Vagina (tissue), 2 donors: ENCODE measurements at regions not wholly inside any gene's neighbourhood (a gene's known extent, or its start where the extent isn't known, plus 50 kb on each side); places are given as distances from the start of the nearest gene placed in this dataset.

Experiments
- DNase-seq, 2 donors: peaks; one replicate each; pipeline ENCODE4 v3.0.0-alpha.2; 2017; ENCODE audit errors: extremely low spot score in 2 of 2
- H3K27ac ChIP-seq: fragments of 200-600 bp; sonication (generic); one replicate; pipeline ENCODE4 v1.5.1; 2019
- H3K27me3 ChIP-seq: fragments of 200-600 bp; sonication (generic); one replicate; pipeline ENCODE4 v1.5.1; 2019
- H3K36me3 ChIP-seq, 2 donors: fragments of 200-600 bp; sonication (generic); one replicate each; pipeline ENCODE4 v1.5.1; 2017 to 2019
- H3K4me1 ChIP-seq: fragments of 200-600 bp; sonication (generic); one replicate; pipeline ENCODE4 v1.5.1; 2019
- H3K4me3 ChIP-seq, 2 donors: fragments of 200-600 bp; sonication (generic); 1 replicate in 1 of 2; 2 replicates in 1 of 2; pipeline ENCODE4 v1.5.1; 2016 to 2019
- H3K9me3 ChIP-seq: fragments of 200-600 bp; sonication (generic); one replicate; pipeline ENCODE4 v1.5.1; 2019
- POLR2A ChIP-seq, 2 donors: fragments of 450-650 bp; IDR thresholded peaks; one replicate each; pipeline ENCODE4 v1.6.1; 2017; ENCODE audit warnings: antibody characterized with exemption in 2 of 2, mild to moderate bottlenecking in 2 of 2, moderate library complexity in 2 of 2
- POLR2AphosphoS5 ChIP-seq, 2 donors: sonication (generic); formaldehyde crosslinking; IDR thresholded peaks; one replicate each; pipeline ENCODE4 v1.9.0; 2017; ENCODE audit warnings: antibody characterized with exemption in 2 of 2, mild to moderate bottlenecking in 2 of 2, low read depth in 1 of 2; ENCODE audit not compliant: insufficient read depth in 1 of 2
- intact Hi-C: fragments of 100-400 bp; cut with DNase I; formaldehyde crosslinking; loops from one replicate; pipeline ENCODE4 v1.15.1; 2023
- TF ChIP-seq, protein P1 (sequence below), 3 experiments: fragments of 450-650 bp in 2 of 3; fragments of 200-600 bp in 1 of 3; sonication (generic) in 1 of 3; IDR thresholded peaks; one replicate each; pipeline ENCODE4 v1.5.1; 2017 to 2019; ENCODE audit warnings: antibody characterized with exemption in 3 of 3, mild to moderate bottlenecking in 2 of 3, moderate library complexity in 2 of 3

DNA sequence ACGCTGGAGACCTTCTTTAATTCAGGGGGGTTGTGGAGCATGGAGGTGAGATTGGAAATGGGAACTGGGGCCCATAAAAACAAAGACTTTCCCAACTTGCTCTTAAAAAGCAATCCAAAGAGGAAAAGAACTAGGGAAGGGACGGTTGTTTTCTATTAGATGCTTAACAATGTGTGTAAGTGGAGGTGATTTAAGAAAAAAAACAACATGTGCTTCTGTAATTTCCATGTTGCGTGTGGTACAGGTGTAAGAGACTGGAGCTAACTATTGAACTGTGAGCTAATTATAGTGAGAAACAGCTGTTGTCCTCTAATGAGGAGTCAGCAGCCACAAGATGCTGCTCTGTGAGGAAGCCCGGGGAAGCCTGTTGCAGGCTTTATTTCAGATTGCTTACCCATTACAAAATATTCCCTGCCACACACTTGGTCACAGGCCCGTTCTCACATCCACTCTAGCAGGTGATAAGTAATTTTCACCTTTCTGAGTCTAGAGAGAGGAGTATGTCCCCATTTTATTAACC, 280.6 kb upstream of the PARD3B start:
- Histone ChIP-seq H3K27me3 (no peaks in the 10 kb centered on the region), H3K4me3 (no peak overlapping the region), H3K4me1 (no peaks in the 10 kb centered on the region), H3K9me3 (no peaks in the 10 kb centered on the region), H3K27ac (no peak overlapping the region), H3K36me3 (no peaks in the 10 kb centered on the region)
- intact Hi-C loops: loop anchor here (10.0 kb wide), 1 partner anchor 1680 kb away; no protein-coding TSS in a partner anchor
- no peak for DNase-seq
- TF ChIP-seq POLR2A (IDR thresholded peaks at IDR 0.05) (no peak), POLR2AphosphoS5 (IDR thresholded peaks at IDR 0.05; ENCODE audit: insufficient read depth in 1 of 2, low read depth in 1 of 2) (no peak)
- TF ChIP-seq, protein P1, sequence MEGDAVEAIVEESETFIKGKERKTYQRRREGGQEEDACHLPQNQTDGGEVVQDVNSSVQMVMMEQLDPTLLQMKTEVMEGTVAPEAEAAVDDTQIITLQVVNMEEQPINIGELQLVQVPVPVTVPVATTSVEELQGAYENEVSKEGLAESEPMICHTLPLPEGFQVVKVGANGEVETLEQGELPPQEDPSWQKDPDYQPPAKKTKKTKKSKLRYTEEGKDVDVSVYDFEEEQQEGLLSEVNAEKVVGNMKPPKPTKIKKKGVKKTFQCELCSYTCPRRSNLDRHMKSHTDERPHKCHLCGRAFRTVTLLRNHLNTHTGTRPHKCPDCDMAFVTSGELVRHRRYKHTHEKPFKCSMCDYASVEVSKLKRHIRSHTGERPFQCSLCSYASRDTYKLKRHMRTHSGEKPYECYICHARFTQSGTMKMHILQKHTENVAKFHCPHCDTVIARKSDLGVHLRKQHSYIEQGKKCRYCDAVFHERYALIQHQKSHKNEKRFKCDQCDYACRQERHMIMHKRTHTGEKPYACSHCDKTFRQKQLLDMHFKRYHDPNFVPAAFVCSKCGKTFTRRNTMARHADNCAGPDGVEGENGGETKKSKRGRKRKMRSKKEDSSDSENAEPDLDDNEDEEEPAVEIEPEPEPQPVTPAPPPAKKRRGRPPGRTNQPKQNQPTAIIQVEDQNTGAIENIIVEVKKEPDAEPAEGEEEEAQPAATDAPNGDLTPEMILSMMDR (IDR thresholded peaks at IDR 0.05): no peak

DNA sequence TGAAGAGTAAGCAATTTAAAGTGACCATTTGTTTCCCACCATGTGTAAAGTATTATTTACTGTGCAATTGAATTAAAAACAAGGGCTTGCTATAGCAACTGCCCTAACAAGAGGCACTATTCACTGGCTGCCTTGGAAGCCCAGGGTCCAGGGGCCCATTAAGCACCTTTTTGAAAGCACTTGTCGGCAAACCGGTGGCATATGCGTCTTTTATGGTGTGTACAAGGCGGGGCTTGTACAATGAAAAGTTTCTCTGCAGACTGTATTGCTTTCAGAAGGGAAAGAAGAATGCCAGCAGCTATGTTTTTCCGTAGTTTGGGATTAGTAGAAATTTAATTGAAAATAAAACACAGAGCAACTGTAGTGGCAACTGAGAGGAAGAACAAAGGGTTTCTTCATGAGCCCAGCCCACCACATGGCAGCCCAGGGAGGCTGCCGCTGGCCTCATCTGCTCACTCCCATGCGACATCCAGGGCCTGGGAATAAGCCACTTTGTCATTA, 279.5 kb upstream of the PARD3B start:
- DNase-seq: no peak
- Histone ChIP-seq H3K9me3 (no peaks in the 10 kb centered on the region), H3K27ac (no peak overlapping the region), H3K4me1 (no peaks in the 10 kb centered on the region), H3K4me3 (no peak overlapping the region), H3K27me3 (no peaks in the 10 kb centered on the region), H3K36me3 (no peaks in the 10 kb centered on the region)
- intact Hi-C loops: loop anchor here (10.0 kb wide), 1 partner anchor 1679 kb away; no protein-coding TSS in a partner anchor
- no peak for TF ChIP-seq POLR2AphosphoS5 (IDR thresholded peaks at IDR 0.05; ENCODE audit: insufficient read depth in 1 of 2, low read depth in 1 of 2)
- no peak for TF ChIP-seq POLR2A (IDR thresholded peaks at IDR 0.05)
- TF ChIP-seq, protein P1 (IDR thresholded peaks at IDR 0.05): no peak

DNA sequence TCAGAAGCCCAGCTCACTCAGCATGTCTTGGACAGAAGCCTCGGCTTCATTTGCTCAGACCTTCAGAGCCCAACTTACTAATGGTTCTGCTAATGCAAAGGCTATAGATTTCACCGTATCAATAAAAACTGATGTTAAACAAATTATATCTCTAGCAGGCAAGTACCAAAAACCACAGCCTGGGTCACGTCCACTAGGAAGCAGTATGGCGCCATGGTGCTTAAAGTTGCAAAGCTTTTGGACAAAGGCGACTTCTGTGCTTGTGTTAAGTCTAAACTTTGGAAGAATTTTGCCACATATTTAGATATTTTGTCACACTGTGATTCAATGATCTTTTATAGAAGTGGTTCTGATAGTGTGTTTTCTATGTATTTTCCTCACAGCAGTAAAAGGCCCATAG, 276.8 kb upstream of the PARD3B start:
- H3K36me3 ChIP-seq: no peaks in the 10 kb centered on the region
- TF ChIP-seq POLR2AphosphoS5 (IDR thresholded peaks at IDR 0.05; ENCODE audit: insufficient read depth in 1 of 2, low read depth in 1 of 2): no peak
- intact Hi-C loops: loop anchor here (10.0 kb wide), 1 partner anchor 1676 kb away; no protein-coding TSS in a partner anchor

DNA sequence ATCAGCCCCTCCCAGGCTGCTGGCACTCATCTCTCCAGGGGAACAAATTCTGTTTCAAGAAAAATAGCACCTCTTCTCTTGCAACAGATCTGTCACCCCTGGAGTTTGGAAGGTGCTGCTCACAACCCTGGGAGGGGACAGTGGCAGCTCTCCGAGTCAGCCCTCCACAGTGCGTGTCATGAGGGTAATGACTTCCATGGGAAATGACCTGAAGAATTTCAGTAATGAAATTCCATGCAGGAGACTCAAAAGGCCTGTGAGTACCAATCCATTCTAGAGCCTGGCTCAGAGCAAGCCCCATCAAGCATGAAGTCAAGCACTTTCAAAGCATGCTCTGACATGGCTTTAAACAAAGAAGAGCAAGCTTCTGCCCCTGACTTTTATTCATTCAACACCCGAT, 276.3 kb upstream of the PARD3B start:
- no peaks in the 10 kb centered on the region for H3K4me1 ChIP-seq
- no peak overlapping the region for H3K27ac ChIP-seq
- no peaks in the 10 kb centered on the region for H3K9me3 ChIP-seq
- H3K4me3 ChIP-seq: no peak overlapping the region
- H3K27me3 ChIP-seq: no peaks in the 10 kb centered on the region
- TF ChIP-seq POLR2A (IDR thresholded peaks at IDR 0.05) (no peak), POLR2AphosphoS5 (IDR thresholded peaks at IDR 0.05; ENCODE audit: insufficient read depth in 1 of 2, low read depth in 1 of 2) (no peak)
- TF ChIP-seq, protein P1 (IDR thresholded peaks at IDR 0.05): no peak
- H3K36me3 ChIP-seq: no peaks in the 10 kb centered on the region
- no peak for DNase-seq
- intact Hi-C loops: loop anchor here (10.0 kb wide), 1 partner anchor 1676 kb away; no protein-coding TSS in a partner anchor

More for the DNA sequence above, 276.8 kb upstream of the PARD3B start:
- no peak overlapping the region for H3K4me3 ChIP-seq
- no peaks in the 10 kb centered on the region for H3K27me3 ChIP-seq
- H3K9me3 ChIP-seq: no peaks in the 10 kb centered on the region
- DNase-seq: no peak
- H3K4me1 ChIP-seq: no peaks in the 10 kb centered on the region
- no peak overlapping the region for H3K27ac ChIP-seq

DNA sequence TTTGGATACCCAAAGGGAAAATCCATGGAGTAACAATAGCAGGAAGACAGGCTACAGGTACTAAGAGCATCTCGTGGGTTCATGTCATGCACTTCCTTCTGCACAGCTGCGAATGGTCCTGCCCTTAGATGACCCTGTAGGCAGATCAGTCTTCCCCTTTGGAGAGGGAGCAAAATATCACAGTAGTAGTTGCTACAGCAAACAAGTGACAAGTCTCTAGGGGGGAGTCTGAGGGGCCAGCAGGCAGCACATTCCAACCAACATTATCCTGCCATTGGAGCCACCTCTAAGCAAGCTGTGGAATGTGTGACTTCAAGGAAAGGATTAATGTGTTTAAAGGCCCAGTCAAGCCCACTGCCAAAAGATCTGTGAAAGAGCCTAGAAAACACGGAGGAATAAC, 273.2 kb upstream of the PARD3B start:
- H3K27ac ChIP-seq: no peak overlapping the region
- no peaks in the 10 kb centered on the region for H3K36me3 ChIP-seq
- no peaks in the 10 kb centered on the region for H3K27me3 ChIP-seq
- DNase-seq: no peak
- intact Hi-C loops: no loop called here
- TF ChIP-seq POLR2A (IDR thresholded peaks at IDR 0.05): no peak
- TF ChIP-seq POLR2AphosphoS5 (IDR thresholded peaks at IDR 0.05; ENCODE audit: insufficient read depth in 1 of 2, low read depth in 1 of 2): no peak
- TF ChIP-seq, protein P1 (IDR thresholded peaks at IDR 0.05): no peak
- H3K4me3 ChIP-seq: no peak overlapping the region
- no peaks in the 10 kb centered on the region for H3K4me1 ChIP-seq
- no peaks in the 10 kb centered on the region for H3K9me3 ChIP-seq
